Type B pancreatic cell (in vitro differentiated cells): ENCODE measurements at regions not wholly inside any gene's neighbourhood (a gene's known extent, or its start where the extent isn't known, plus 50 kb on each side); places are given as distances from the start of the nearest gene placed in this dataset.

Source experiments
- DNase-seq: peaks from one replicate; pipeline ENCODE4 v3.0.0; 2021; ENCODE audit warnings: mixed read lengths; ENCODE audit not compliant: unreplicated experiment; ENCODE audit errors: extremely low spot score
- H3K27ac Mint-ChIP-seq: 2 replicates; pipeline ENCODE4 v1.8.0; 2021; ENCODE audit warnings: mild to moderate bottlenecking, mixed read lengths
- H3K27me3 Mint-ChIP-seq: 2 replicates; pipeline ENCODE4 v1.8.0; 2021; ENCODE audit warnings: mixed read lengths
- H3K36me3 Mint-ChIP-seq: 2 replicates; pipeline ENCODE4 v1.8.0; 2021; ENCODE audit warnings: mixed read lengths
- H3K4me1 Mint-ChIP-seq: one replicate; pipeline ENCODE4 v1.8.0; 2021; ENCODE audit warnings: mixed read lengths; ENCODE audit not compliant: unreplicated experiment
- H3K4me3 Mint-ChIP-seq: 2 replicates; pipeline ENCODE4 v1.8.0; 2021; ENCODE audit warnings: mild to moderate bottlenecking, mixed read lengths
- H3K9me3 Mint-ChIP-seq: 2 replicates; pipeline ENCODE4 v1.8.0; 2021; ENCODE audit warnings: mixed read lengths
- TF ChIP-seq, protein P1 (sequence below): fragments of 200-600 bp; sonication (generic); conservative IDR thresholded peaks from 2 replicates; pipeline ENCODE4 v1.5.0; 2021; ENCODE audit warnings: antibody characterized with exemption, mild to moderate bottlenecking

- Mint-ChIP-seq H3K36me3 (no peaks in the 10 kb centered on the region), H3K27ac (no peak overlapping the region), H3K4me3 (no peak overlapping the region), H3K9me3 (peaks cover 4% of the 10 kb centered on the region), H3K27me3 (peaks cover 12% of the 10 kb centered on the region), H3K4me1 (peaks cover 8% of the 10 kb centered on the region)
- no peak for DNase-seq
- TF ChIP-seq, protein P1, sequence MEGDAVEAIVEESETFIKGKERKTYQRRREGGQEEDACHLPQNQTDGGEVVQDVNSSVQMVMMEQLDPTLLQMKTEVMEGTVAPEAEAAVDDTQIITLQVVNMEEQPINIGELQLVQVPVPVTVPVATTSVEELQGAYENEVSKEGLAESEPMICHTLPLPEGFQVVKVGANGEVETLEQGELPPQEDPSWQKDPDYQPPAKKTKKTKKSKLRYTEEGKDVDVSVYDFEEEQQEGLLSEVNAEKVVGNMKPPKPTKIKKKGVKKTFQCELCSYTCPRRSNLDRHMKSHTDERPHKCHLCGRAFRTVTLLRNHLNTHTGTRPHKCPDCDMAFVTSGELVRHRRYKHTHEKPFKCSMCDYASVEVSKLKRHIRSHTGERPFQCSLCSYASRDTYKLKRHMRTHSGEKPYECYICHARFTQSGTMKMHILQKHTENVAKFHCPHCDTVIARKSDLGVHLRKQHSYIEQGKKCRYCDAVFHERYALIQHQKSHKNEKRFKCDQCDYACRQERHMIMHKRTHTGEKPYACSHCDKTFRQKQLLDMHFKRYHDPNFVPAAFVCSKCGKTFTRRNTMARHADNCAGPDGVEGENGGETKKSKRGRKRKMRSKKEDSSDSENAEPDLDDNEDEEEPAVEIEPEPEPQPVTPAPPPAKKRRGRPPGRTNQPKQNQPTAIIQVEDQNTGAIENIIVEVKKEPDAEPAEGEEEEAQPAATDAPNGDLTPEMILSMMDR, result no peak
Measured at GRCh38 chr16:65540901-65541300, 419.0 kb upstream of the CDH11 start.

DNA sequence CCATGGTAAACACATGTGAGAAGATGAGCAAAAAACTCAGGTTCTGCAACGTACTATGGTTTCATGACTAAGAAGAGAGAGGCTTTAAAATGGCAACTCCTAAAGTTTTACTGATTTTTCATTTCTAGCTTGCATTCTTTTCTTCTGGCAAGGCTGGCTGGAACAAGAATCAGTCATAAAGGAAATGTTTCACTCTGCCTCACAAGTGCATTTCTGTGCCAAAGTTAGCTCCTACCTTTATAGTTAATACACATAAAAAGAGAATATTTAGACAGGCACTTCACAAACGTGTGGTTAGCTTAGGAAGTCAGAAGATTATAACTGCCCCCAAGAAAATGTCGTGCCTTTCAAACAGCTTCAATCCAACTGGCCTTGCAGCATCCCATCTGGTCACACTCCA is 417.1 kb upstream of the CDH11 start:
- TF ChIP-seq, protein P1, result no peak
- H3K27me3 Mint-ChIP-seq, result peaks cover 21% of the 10 kb centered on the region
- H3K4me3 Mint-ChIP-seq, result no peak overlapping the region
- H3K27ac Mint-ChIP-seq, result no peak overlapping the region
- H3K4me1 Mint-ChIP-seq, result no peaks in the 10 kb centered on the region
- no peak for DNase-seq
- peaks cover 4% of the 10 kb centered on the region for H3K9me3 Mint-ChIP-seq
- no peaks in the 10 kb centered on the region for H3K36me3 Mint-ChIP-seq

- H3K9me3 Mint-ChIP-seq, result peaks cover 4% of the 10 kb centered on the region
Measured at GRCh38 chr16:65537336-65537735, 415.5 kb upstream of the CDH11 start.

GRCh38 chr16:65534121-65534528 is 412.3 kb upstream of the CDH11 start:
- no peak for DNase-seq
- Mint-ChIP-seq H3K4me1 (peaks cover 12% of the 10 kb centered on the region), H3K9me3 (peaks cover 3% of the 10 kb centered on the region)

More at GRCh38 chr16:65537336-65537735, 415.5 kb upstream of the CDH11 start:
- DNase-seq, result no peak
- Mint-ChIP-seq H3K36me3 (no peaks in the 10 kb centered on the region), H3K27ac (no peak overlapping the region), H3K27me3 (peaks cover 19% of the 10 kb centered on the region), H3K4me3 (no peak overlapping the region), H3K4me1 (peaks cover 5% of the 10 kb centered on the region)
- TF ChIP-seq, protein P1, result no peak

GRCh38 chr16:65532846-65533245 is 411.0 kb upstream of the CDH11 start:
- no peak overlapping the region for H3K27ac Mint-ChIP-seq
- DNase-seq, result no peak
- H3K36me3 Mint-ChIP-seq, result no peaks in the 10 kb centered on the region
- TF ChIP-seq, protein P1, result no peak
- H3K27me3 Mint-ChIP-seq, result peaks cover 26% of the 10 kb centered on the region
- peaks cover 12% of the 10 kb centered on the region for H3K4me1 Mint-ChIP-seq
- H3K4me3 Mint-ChIP-seq, result no peak overlapping the region
- peaks cover 3% of the 10 kb centered on the region for H3K9me3 Mint-ChIP-seq

More at GRCh38 chr16:65534121-65534528, 412.3 kb upstream of the CDH11 start:
- no peak overlapping the region for H3K27ac Mint-ChIP-seq
- TF ChIP-seq, protein P1, result no peak
- peaks cover 23% of the 10 kb centered on the region for H3K27me3 Mint-ChIP-seq
- no peak overlapping the region for H3K4me3 Mint-ChIP-seq
- no peaks in the 10 kb centered on the region for H3K36me3 Mint-ChIP-seq

DNA sequence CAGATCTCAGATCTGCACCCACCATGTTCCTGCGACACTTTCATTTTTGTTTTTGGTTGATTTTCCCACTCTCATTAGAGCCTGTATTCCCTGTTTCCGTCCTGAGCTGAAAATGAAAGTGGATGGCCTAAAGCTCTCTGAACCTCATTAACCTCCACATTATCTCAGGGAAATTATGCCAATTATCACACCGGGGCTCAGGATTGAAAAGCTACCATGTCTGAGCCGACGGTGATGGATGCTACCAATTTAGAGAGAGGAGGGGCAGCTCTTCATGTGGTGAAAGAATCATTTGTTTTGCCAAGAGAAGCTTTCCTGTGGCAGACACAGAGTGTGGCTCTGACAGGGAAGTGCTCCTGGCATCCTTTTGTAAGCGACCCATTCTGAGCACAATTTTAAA is 410.4 kb upstream of the CDH11 start:
- H3K36me3 Mint-ChIP-seq, result no peaks in the 10 kb centered on the region
- peak overlapping the region; percentile 56 for H3K4me3 Mint-ChIP-seq
- H3K9me3 Mint-ChIP-seq, result peaks cover 3% of the 10 kb centered on the region
- H3K27ac Mint-ChIP-seq, result no peak overlapping the region
- H3K4me1 Mint-ChIP-seq, result peaks cover 12% of the 10 kb centered on the region
- DNase-seq, result no peak
- TF ChIP-seq, protein P1, result no peak
- H3K27me3 Mint-ChIP-seq, result peaks cover 26% of the 10 kb centered on the region
